Caco-2 (cell line): ENCODE measurements at regions not wholly inside any gene's neighbourhood (a gene's known extent, or its start where the extent isn't known, plus 50 kb on each side); places are given as distances from the start of the nearest gene placed in this dataset.

Experiments
- BruUV-seq: library from RNA; stranded (reverse); fragments of 400-500 nt; replicated peaks from 2 replicates; lab custom pipeline; 2021; lab: Mats Ljungman, UMichigan
- CTCF ChIA-PET: fragments of 300-600 bp; sonication (Branson Sonifier 250); formaldehyde crosslinking; loops from one replicate; lab custom pipeline; 2022; ENCODE audit warnings: antibody characterized with exemption; lab: Charles Lee
- POLR2A ChIA-PET: fragments of 300-600 bp; sonication (Branson Sonifier 250); formaldehyde crosslinking; loops from one replicate; lab custom pipeline; 2022; ENCODE audit warnings: antibody characterized with exemption; lab: Charles Lee
- DNase-seq, 2 experiments: peaks; one replicate each; pipeline versions ENCODE4 v3.0.0 to v3.0.0-alpha.2; 2020 to 2022
- H3K27me3 ChIP-seq: replicated peaks from 2 replicates; pipeline ENCODE4 v1.6.0; 2011; ENCODE audit warnings: low read length; ENCODE audit not compliant: control insufficient read depth, insufficient read depth
- H3K36me3 ChIP-seq: 2 replicates; pipeline ENCODE4 v1.5.1; 2011; ENCODE audit warnings: low read length; ENCODE audit not compliant: control insufficient read depth, insufficient read depth
- H3K4me1 ChIP-seq: fragments of 250-450 bp; sonication (Bioruptor Pico); 2 replicates; pipeline ENCODE4 v1.5.1; 2020; ENCODE audit warnings: mild to moderate bottlenecking
- H3K4me3 ChIP-seq: 2 replicates; pipeline ENCODE4 v1.5.1; 2011; ENCODE audit warnings: low read depth, mild to moderate bottlenecking, control low read depth, low read length
- H3K9me3 ChIP-seq: fragments of 250-450 bp; sonication (Bioruptor Pico); 2 replicates; pipeline ENCODE4 v1.5.1; 2020; ENCODE audit warnings: mild to moderate bottlenecking, moderate library complexity
- H3K27ac Mint-ChIP-seq: one replicate; pipeline ENCODE4 v1.8.0; 2022; ENCODE audit warnings: mixed read lengths; ENCODE audit not compliant: unreplicated experiment
- H3K27me3 Mint-ChIP-seq: one replicate; pipeline ENCODE4 v1.8.0; 2022; ENCODE audit warnings: mixed read lengths; ENCODE audit not compliant: insufficient read depth, unreplicated experiment
- H3K36me3 Mint-ChIP-seq: one replicate; pipeline ENCODE4 v1.8.0; 2022; ENCODE audit warnings: mild to moderate bottlenecking, mixed read lengths; ENCODE audit not compliant: insufficient read depth, unreplicated experiment
- H3K4me1 Mint-ChIP-seq: one replicate; pipeline ENCODE4 v1.8.0; 2022; ENCODE audit warnings: low read depth, mixed read lengths; ENCODE audit not compliant: unreplicated experiment
- H3K4me3 Mint-ChIP-seq: one replicate; pipeline ENCODE4 v1.8.0; 2022; ENCODE audit warnings: mild to moderate bottlenecking, moderate library complexity, mixed read lengths; ENCODE audit not compliant: unreplicated experiment
- H3K9me3 Mint-ChIP-seq: one replicate; pipeline ENCODE4 v1.8.0; 2022; ENCODE audit warnings: mixed read lengths; ENCODE audit not compliant: unreplicated experiment
- CTCF ChIP-seq, 2 experiments: fragments of 200-600 bp in 1 of 2; IDR thresholded peaks; 1 replicate in 1 of 2; 2 replicates in 1 of 2; pipeline versions ENCODE4 v1.5.1 to v1.8.0; 2011 to 2022; ENCODE audit warnings: antibody characterized with exemption in 1 of 2, control low read depth in 1 of 2, inconsistent platforms in 1 of 2, low read depth in 1 of 2, low read length in 1 of 2, mild to moderate bottlenecking in 1 of 2, moderate library complexity in 1 of 2; ENCODE audit not compliant: insufficient read depth in 1 of 2, severe bottlenecking in 1 of 2, unreplicated experiment in 1 of 2
- intact Hi-C: fragments of 100-400 bp; cut with micrococcal nuclease; formaldehyde crosslinking; loops from one replicate; pipeline ENCODE4 v1.10.0; 2022; ENCODE audit not compliant: unreplicated experiment

GRCh38 chr7:25371972-25372371, 143.7 kb upstream of the NPVF start:
- POLR2A ChIA-PET = no interaction called here
- DNase-seq = no peak
- peaks cover 14% of the 10 kb centered on the region for H3K27me3 Mint-ChIP-seq
- no peaks in the 10 kb centered on the region for H3K4me1 Mint-ChIP-seq
- peaks cover 11% of the 10 kb centered on the region for H3K9me3 ChIP-seq
- BruUV-seq = no TSS peak
- H3K36me3 Mint-ChIP-seq = no peaks in the 10 kb centered on the region
- H3K4me3 ChIP-seq = no peak overlapping the region
- CTCF ChIA-PET = no interaction called here
- no peak overlapping the region for H3K4me3 Mint-ChIP-seq
- TF ChIP-seq CTCF (IDR thresholded peaks at IDR 0.05; ENCODE audit: insufficient read depth in 1 of 2, low read depth in 1 of 2, low read length in 1 of 2, severe bottlenecking in 1 of 2, unreplicated experiment in 1 of 2) = no peak
- no peaks in the 10 kb centered on the region for H3K4me1 ChIP-seq
- H3K27me3 ChIP-seq = no peaks in the 10 kb centered on the region
- H3K36me3 ChIP-seq = no peaks in the 10 kb centered on the region
- peaks cover 29% of the 10 kb centered on the region for H3K9me3 Mint-ChIP-seq
- intact Hi-C loops = no loop called here
- no peak overlapping the region for H3K27ac Mint-ChIP-seq

- ChIA-PET CTCF (no interaction called here), POLR2A (no interaction called here)
- DNase-seq = no peak
- Mint-ChIP-seq H3K4me3 (no peak overlapping the region), H3K27me3 (peaks cover 11% of the 10 kb centered on the region), H3K36me3 (no peaks in the 10 kb centered on the region), H3K27ac (no peak overlapping the region), H3K4me1 (no peaks in the 10 kb centered on the region), H3K9me3 (peaks cover 27% of the 10 kb centered on the region)
- BruUV-seq = no TSS peak
- TF ChIP-seq CTCF (IDR thresholded peaks at IDR 0.05; ENCODE audit: insufficient read depth in 1 of 2, low read depth in 1 of 2, low read length in 1 of 2, severe bottlenecking in 1 of 2, unreplicated experiment in 1 of 2) = no peak
- H3K9me3 ChIP-seq = peaks cover 8% of the 10 kb centered on the region
- no peaks in the 10 kb centered on the region for H3K36me3 ChIP-seq
- no peaks in the 10 kb centered on the region for H3K4me1 ChIP-seq
- intact Hi-C loops = no loop called here
- H3K27me3 ChIP-seq = no peaks in the 10 kb centered on the region
- no peak overlapping the region for H3K4me3 ChIP-seq
These were observed 147.7 kb upstream of the NPVF start for GRCh38 chr7:25375805-25376600.

- POLR2A ChIA-PET = no interaction called here
- no peak overlapping the region for H3K4me3 ChIP-seq
These were observed 151.3 kb upstream of the NPVF start for GRCh38 chr7:25379351-25380300.

More at GRCh38 chr7:25379351-25380300, 151.3 kb upstream of the NPVF start:
- Mint-ChIP-seq H3K4me3 (no peak overlapping the region), H3K4me1 (no peaks in the 10 kb centered on the region), H3K36me3 (no peaks in the 10 kb centered on the region), H3K27ac (no peak overlapping the region), H3K9me3 (no peaks in the 10 kb centered on the region), H3K27me3 (peaks cover 21% of the 10 kb centered on the region)
- no peaks in the 10 kb centered on the region for H3K36me3 ChIP-seq
- no peak for TF ChIP-seq CTCF (IDR thresholded peaks at IDR 0.05; ENCODE audit: insufficient read depth in 1 of 2, low read depth in 1 of 2, low read length in 1 of 2, severe bottlenecking in 1 of 2, unreplicated experiment in 1 of 2)
- no peaks in the 10 kb centered on the region for H3K27me3 ChIP-seq
- intact Hi-C loops = no loop called here
- no peaks in the 10 kb centered on the region for H3K9me3 ChIP-seq
- no TSS peak for BruUV-seq
- CTCF ChIA-PET = no interaction called here
- no peak for DNase-seq
- H3K4me1 ChIP-seq = no peaks in the 10 kb centered on the region
